Left forelimb (tissue), 1 donor: ENCODE measurements at regions not wholly inside any gene's neighbourhood (a gene's known extent, or its start where the extent isn't known, plus 50 kb on each side); places are given as distances from the start of the nearest gene placed in this dataset.
"Not testable (repeated sequence)": the region's sequence is repeated elsewhere in the genome, so short reads cannot be mapped to it uniquely, and the experiment has no call there.

ENCODE experiments used
- DNase-seq: peaks from one replicate; pipeline ENCODE4 v3.0.0-alpha.2; 2018; ENCODE audit warnings: low spot score

GRCh38 chr7:142500366-142500765 lies 242.5 kb upstream of the PRSS58 start:
- no peak for DNase-seq

GRCh38 chr7:142499635-142500034 lies 241.8 kb upstream of the PRSS58 start:
- no peak for DNase-seq

GRCh38 chr7:142498364-142498763 lies 240.5 kb upstream of the PRSS58 start:
- no peak for DNase-seq

- DNase-seq: no peak
Observed at GRCh38 chr7:142496545-142496991, 238.7 kb upstream of the PRSS58 start.

- DNase-seq: not testable (repeated sequence)
Observed at GRCh38 chr7:142495879-142496278, 238.0 kb upstream of the PRSS58 start.

- DNase-seq: not testable (repeated sequence)
Observed at GRCh38 chr7:142495301-142495700, 237.4 kb upstream of the PRSS58 start.

GRCh38 chr7:142494021-142494420 lies 236.2 kb upstream of the PRSS58 start:
- no peak for DNase-seq

GRCh38 chr7:142488842-142489241 lies 231.0 kb upstream of the PRSS58 start:
- DNase-seq: no peak

- DNase-seq: no peak
Observed at GRCh38 chr7:142488036-142488633, 230.3 kb upstream of the PRSS58 start.

GRCh38 chr7:142487565-142487964 lies 229.7 kb upstream of the PRSS58 start:
- DNase-seq: not testable (repeated sequence)

GRCh38 chr7:142487124-142487523 lies 229.3 kb upstream of the PRSS58 start:
- DNase-seq: no peak

- no peak for DNase-seq
Observed at GRCh38 chr7:142485617-142486226, 227.9 kb upstream of the PRSS58 start.

GRCh38 chr7:142483659-142484317 lies 225.9 kb upstream of the PRSS58 start:
- no peak for DNase-seq

- no peak for DNase-seq
Observed at GRCh38 chr7:142482891-142483658, 225.2 kb upstream of the PRSS58 start.

- DNase-seq: no peak
Observed at GRCh38 chr7:142481548-142481947, 223.7 kb upstream of the PRSS58 start.

- DNase-seq: no peak
Observed at GRCh38 chr7:142478479-142479220, 220.8 kb upstream of the PRSS58 start.

GRCh38 chr7:142477801-142478200 lies 219.9 kb upstream of the PRSS58 start:
- DNase-seq: not testable (repeated sequence)

GRCh38 chr7:142477079-142477651 lies 219.3 kb upstream of the PRSS58 start:
- DNase-seq: no peak

- no peak for DNase-seq
Observed at GRCh38 chr7:142476077-142476476, 218.2 kb upstream of the PRSS58 start.

GRCh38 chr7:142471820-142472219 lies 214.0 kb upstream of the PRSS58 start:
- DNase-seq: no peak

GRCh38 chr7:142470544-142470830 lies 212.6 kb upstream of the PRSS58 start:
- no peak for DNase-seq
